RWPE1 (cell line): ENCODE measurements at regions not wholly inside any gene's neighbourhood (a gene's known extent, or its start where the extent isn't known, plus 50 kb on each side); places are given as distances from the start of the nearest gene placed in this dataset.

Source experiments
- CTCF ChIA-PET: fragments of 350-600 bp; sonication (Branson Sonifier 250); formaldehyde crosslinking; extraction: SDS; loops from one replicate; lab custom pipeline; 2021; lab: Yijun Ruan, JAX
- POLR2A ChIA-PET: fragments of 400-600 bp; formaldehyde crosslinking; extraction: SDS; loops from one replicate; lab custom pipeline; 2020; ENCODE audit warnings: antibody characterized with exemption; ENCODE audit not compliant: low non-redundant PET; lab: Yijun Ruan, JAX
- DNase-seq: peaks from one replicate; pipeline ENCODE4 v3.0.0; 2012; ENCODE audit warnings: low spot score
- H3K27ac ChIP-seq: fragments of 450-650 bp; 2 replicates; pipeline ENCODE4 v1.5.1; 2017
- TF ChIP-seq, protein P1 (sequence below): fragments of 450-650 bp; conservative IDR thresholded peaks from 2 replicates; pipeline ENCODE4 v1.5.1; 2017; ENCODE audit warnings: low read depth, mild to moderate bottlenecking

DNA sequence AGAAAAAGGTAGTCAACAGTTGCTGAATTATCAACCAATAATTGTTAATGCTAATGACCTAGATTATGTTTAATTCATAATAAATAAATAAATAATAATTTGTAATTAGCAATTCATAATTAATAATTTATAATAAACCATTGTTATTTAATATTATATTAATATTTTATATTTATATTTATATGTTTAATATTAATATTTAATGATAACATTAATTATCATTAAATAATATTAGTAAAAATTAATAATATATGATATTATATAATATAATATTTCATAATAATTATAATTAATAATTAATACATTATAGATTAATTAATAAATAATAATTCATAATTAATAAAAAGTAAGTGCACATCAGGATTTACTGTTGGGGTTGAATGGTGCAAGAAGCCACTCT, 389.4 kb upstream of the RGPD4 start:
- ChIA-PET CTCF (no interaction called here), POLR2A (no interaction called here)
- no peak for DNase-seq
- H3K27ac ChIP-seq, result no peak overlapping the region
- TF ChIP-seq, protein P1, sequence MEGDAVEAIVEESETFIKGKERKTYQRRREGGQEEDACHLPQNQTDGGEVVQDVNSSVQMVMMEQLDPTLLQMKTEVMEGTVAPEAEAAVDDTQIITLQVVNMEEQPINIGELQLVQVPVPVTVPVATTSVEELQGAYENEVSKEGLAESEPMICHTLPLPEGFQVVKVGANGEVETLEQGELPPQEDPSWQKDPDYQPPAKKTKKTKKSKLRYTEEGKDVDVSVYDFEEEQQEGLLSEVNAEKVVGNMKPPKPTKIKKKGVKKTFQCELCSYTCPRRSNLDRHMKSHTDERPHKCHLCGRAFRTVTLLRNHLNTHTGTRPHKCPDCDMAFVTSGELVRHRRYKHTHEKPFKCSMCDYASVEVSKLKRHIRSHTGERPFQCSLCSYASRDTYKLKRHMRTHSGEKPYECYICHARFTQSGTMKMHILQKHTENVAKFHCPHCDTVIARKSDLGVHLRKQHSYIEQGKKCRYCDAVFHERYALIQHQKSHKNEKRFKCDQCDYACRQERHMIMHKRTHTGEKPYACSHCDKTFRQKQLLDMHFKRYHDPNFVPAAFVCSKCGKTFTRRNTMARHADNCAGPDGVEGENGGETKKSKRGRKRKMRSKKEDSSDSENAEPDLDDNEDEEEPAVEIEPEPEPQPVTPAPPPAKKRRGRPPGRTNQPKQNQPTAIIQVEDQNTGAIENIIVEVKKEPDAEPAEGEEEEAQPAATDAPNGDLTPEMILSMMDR, result no peak

DNA sequence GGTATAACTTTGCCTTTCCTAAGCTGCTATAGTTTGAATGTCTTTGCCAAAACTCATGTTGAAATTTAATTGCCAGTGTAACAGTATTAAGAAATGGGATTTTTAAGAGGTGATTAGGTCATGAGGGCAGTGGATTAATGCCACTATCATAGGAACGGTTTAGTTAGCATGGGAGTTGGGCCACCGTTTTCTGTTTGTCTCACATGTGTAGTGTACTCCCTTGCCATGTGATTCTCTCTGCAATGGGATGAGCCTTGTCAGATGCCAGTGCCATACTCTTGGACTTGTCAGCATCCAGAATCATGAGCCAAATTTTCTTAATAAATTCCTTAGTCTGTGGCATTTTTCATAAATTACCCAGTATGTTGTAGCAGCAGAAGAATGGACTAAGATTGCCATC, 388.9 kb upstream of the RGPD4 start:
- DNase-seq, result no peak
- no peak overlapping the region for H3K27ac ChIP-seq
- CTCF ChIA-PET, result no interaction called here
- TF ChIP-seq, protein P1, result no peak
- POLR2A ChIA-PET, result no interaction called here

DNA sequence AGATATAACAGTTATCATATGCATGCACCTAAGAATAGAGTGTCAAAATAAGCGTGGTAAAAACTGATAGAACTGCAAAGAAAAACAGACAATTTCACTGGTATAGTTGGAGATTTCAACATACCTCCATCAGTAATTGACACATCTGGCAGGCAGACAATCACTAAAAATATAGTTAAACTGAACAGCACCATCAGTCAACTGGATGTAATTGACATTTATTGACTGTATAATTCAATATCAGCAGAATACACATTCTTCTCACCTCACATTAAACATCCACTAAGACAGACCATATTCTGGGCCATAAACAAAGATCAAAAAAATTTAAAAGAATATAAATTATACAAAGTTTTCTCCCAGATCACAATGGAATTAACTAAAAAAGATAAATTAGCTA, 378.5 kb upstream of the RGPD4 start:
- TF ChIP-seq, protein P1, result no peak
- POLR2A ChIA-PET, result no interaction called here
- CTCF ChIA-PET, result no interaction called here
- H3K27ac ChIP-seq, result no peak overlapping the region
- no peak for DNase-seq

DNA sequence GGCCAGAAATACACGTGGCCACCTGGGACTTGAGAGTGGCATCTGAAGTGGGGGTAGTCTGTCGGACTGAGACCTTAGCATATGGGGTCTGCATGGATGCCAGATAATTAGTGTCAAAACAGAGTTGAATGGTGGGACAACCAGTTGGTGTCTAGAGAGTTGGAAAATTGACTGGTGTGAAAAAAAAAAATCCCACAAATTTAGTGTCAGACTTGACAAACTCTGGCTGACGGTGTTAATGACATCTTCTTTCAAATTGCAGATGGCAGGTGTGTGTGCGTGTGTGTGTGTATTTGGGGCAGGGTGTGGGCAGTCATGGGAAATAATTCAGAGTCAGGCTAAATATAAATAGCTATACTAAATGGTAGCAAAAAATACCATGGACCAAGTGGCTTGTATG, 365.4 kb upstream of the RGPD4 start:
- TF ChIP-seq, protein P1, result no peak
- no peak for DNase-seq
- H3K27ac ChIP-seq, result no peak overlapping the region
- ChIA-PET POLR2A (no interaction called here), CTCF (no interaction called here)

DNA sequence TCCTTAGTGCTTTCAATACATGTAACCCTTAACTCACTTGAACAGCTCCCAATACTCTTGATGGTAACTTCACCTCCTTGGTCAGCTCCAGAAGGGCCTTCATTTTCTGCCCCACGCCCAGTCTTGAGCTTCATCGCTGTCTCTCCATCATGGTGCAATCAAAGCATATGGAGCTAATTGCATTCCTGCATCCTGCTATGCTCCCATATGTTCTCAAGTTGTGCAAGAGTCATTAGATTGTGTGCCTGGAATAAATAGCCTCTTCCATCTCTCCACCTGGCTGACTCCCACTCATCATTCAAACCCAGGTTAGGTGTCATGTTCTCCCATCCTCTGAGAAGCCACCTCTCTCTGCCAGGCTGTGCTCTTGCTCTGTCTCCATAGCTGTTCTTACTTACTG, 364.5 kb upstream of the RGPD4 start:
- POLR2A ChIA-PET, result no interaction called here
- TF ChIP-seq, protein P1, result no peak
- no peak overlapping the region for H3K27ac ChIP-seq
- CTCF ChIA-PET, result no interaction called here
- no peak for DNase-seq

DNA sequence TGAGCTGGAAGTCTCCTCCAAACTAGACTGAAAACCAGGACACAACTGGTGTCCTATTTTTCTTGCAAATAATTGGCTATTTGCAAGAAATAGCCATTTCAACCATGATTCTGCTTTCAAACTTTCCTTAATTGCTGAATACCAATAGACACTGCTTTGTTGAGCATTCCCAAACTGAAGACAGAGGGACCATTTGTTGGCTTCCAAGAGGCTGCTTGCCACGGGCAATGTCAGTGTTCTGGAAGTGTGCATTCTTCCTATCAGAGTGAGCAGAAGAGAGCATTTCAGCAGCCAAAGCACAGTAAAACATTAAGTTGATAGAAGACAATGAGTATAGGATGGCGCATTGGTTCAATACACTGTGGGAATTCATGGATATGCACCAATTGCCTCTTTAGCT, 360.5 kb upstream of the RGPD4 start:
- no peak for DNase-seq
- POLR2A ChIA-PET, result interaction anchor here (0.7 kb wide), 1 partner anchor 32 kb away, joined by 4 read pairs; no protein-coding TSS in a partner anchor

More for the DNA sequence above, 360.5 kb upstream of the RGPD4 start:
- CTCF ChIA-PET, result no interaction called here
- no peak overlapping the region for H3K27ac ChIP-seq
- TF ChIP-seq, protein P1, result no peak
